Activated T-cell treated with anti-CD3 and anti-CD28 coated beads, Interleukin-2, amount 50 U/mL, for 72 hours (primary cell): ENCODE measurements at regions not wholly inside any gene's neighbourhood (a gene's known extent, or its start where the extent isn't known, plus 50 kb on each side); places are given as distances from the start of the nearest gene placed in this dataset.

Experiments used
- ATAC-seq, 2 donors: fragments of 150-1000 bp; cut with Tn5 transposase; replicated peaks in 1 of 2; 2 replicates each; pipeline ENCODE4 v1.10.0; 2021; ENCODE audit warnings: moderate library complexity in 2 of 2, mild to moderate bottlenecking in 1 of 2
- DNase-seq, 2 donors: peaks; one replicate each; pipeline ENCODE4 v3.0.0; 2021 to 2022; ENCODE audit warnings: mixed read lengths in 1 of 2
- H3K27ac Mint-ChIP-seq: one replicate; pipeline ENCODE4 v1.8.0; 2022; ENCODE audit warnings: mild to moderate bottlenecking, moderate library complexity, mixed read lengths
- H3K27me3 Mint-ChIP-seq: one replicate; pipeline ENCODE4 v1.8.0; 2022; ENCODE audit warnings: low read depth, mixed read lengths
- H3K36me3 Mint-ChIP-seq, 2 donors: one replicate each; pipeline ENCODE4 v1.8.0; 2022; ENCODE audit warnings: mixed read lengths in 2 of 2, mild to moderate bottlenecking in 1 of 2; ENCODE audit not compliant: insufficient read depth in 2 of 2
- H3K4me1 Mint-ChIP-seq: one replicate; pipeline ENCODE4 v1.8.0; 2022; ENCODE audit warnings: low read depth, mixed read lengths
- H3K4me3 Mint-ChIP-seq, 2 donors: one replicate each; pipeline ENCODE4 v1.8.0; 2022; ENCODE audit warnings: mild to moderate bottlenecking in 2 of 2, mixed read lengths in 2 of 2, moderate library complexity in 2 of 2
- H3K9me3 Mint-ChIP-seq, 2 donors: one replicate each; pipeline ENCODE4 v1.8.0; 2022; ENCODE audit warnings: mixed read lengths in 2 of 2

GRCh38 chr20:61133611-61134010 is 118.5 kb upstream of the CDH4 start:
- H3K36me3 Mint-ChIP-seq, result no peaks in the 10 kb centered on the region
- DNase-seq (no peak), ATAC-seq (no peak)
- H3K9me3 Mint-ChIP-seq, result no peaks in the 10 kb centered on the region
- H3K4me1 Mint-ChIP-seq, result no peaks in the 10 kb centered on the region
- peaks cover 5% of the 10 kb centered on the region for H3K27me3 Mint-ChIP-seq
- H3K4me3 Mint-ChIP-seq, result no peak overlapping the region
- H3K27ac Mint-ChIP-seq, result no peak overlapping the region

- H3K36me3 Mint-ChIP-seq, result no peaks in the 10 kb centered on the region
- peaks cover 5% of the 10 kb centered on the region for H3K27me3 Mint-ChIP-seq
- ATAC-seq (no peak), DNase-seq (no peak)
- H3K4me1 Mint-ChIP-seq, result no peaks in the 10 kb centered on the region
- no peak overlapping the region for H3K4me3 Mint-ChIP-seq
- no peak overlapping the region for H3K27ac Mint-ChIP-seq
- no peaks in the 10 kb centered on the region for H3K9me3 Mint-ChIP-seq
Observed at GRCh38 chr20:61134296-61135030, 117.6 kb upstream of the CDH4 start.

- H3K4me1 Mint-ChIP-seq, result no peaks in the 10 kb centered on the region
- peaks cover 8% of the 10 kb centered on the region for H3K27me3 Mint-ChIP-seq
- H3K36me3 Mint-ChIP-seq, result no peaks in the 10 kb centered on the region
- DNase-seq (no peak), ATAC-seq (no peak)
- no peak overlapping the region for H3K27ac Mint-ChIP-seq
- H3K4me3 Mint-ChIP-seq, result no peak overlapping the region
- H3K9me3 Mint-ChIP-seq, result no peaks in the 10 kb centered on the region
Observed at GRCh38 chr20:61135266-61135665, 116.8 kb upstream of the CDH4 start.

GRCh38 chr20:61135968-61136367 is 116.1 kb upstream of the CDH4 start:
- DNase-seq (no peak), ATAC-seq (no peak)
- Mint-ChIP-seq H3K27me3 (peaks cover 11% of the 10 kb centered on the region), H3K4me3 (no peak overlapping the region), H3K9me3 (no peaks in the 10 kb centered on the region), H3K4me1 (no peaks in the 10 kb centered on the region), H3K27ac (no peak overlapping the region), H3K36me3 (no peaks in the 10 kb centered on the region)

- no peak for ATAC-seq
- no peaks in the 10 kb centered on the region for H3K4me1 Mint-ChIP-seq
- H3K4me3 Mint-ChIP-seq, result no peak overlapping the region
- no peak overlapping the region for H3K27ac Mint-ChIP-seq
- H3K9me3 Mint-ChIP-seq, result no peaks in the 10 kb centered on the region
- DNase-seq, result no peak
- H3K27me3 Mint-ChIP-seq, result peaks cover 6% of the 10 kb centered on the region
- no peaks in the 10 kb centered on the region for H3K36me3 Mint-ChIP-seq
Observed at GRCh38 chr20:61138566-61138965, 113.5 kb upstream of the CDH4 start.

GRCh38 chr20:61139031-61139430 is 113.0 kb upstream of the CDH4 start:
- Mint-ChIP-seq H3K4me3 (no peak overlapping the region), H3K27ac (no peak overlapping the region), H3K9me3 (no peaks in the 10 kb centered on the region), H3K27me3 (peaks cover 6% of the 10 kb centered on the region), H3K4me1 (no peaks in the 10 kb centered on the region), H3K36me3 (no peaks in the 10 kb centered on the region)
- ATAC-seq (no peak), DNase-seq (no peak)

DNA sequence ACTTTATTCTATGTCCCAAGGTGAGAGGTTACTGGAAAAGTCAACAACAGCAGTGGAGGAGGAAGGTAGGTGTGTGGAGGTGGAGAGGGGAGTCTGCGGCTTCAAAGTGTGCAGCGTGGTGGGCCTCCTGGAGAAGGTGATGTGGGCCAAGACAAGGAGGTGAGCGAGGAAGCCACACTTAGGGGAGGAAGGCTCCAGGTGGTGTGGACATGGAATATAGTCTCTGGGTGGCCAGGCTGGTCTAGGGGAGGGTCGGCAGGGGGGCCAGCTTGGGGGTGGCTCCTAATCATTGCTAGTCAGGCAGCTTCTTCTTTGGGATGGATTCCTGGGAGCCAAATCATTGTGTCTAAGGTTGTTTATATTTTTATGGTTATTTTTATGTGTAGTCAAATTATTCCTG is 111.5 kb upstream of the CDH4 start:
- DNase-seq (no peak), ATAC-seq (no peak)
- peaks cover 6% of the 10 kb centered on the region for H3K27me3 Mint-ChIP-seq
- H3K9me3 Mint-ChIP-seq, result no peaks in the 10 kb centered on the region
- no peaks in the 10 kb centered on the region for H3K4me1 Mint-ChIP-seq
- H3K4me3 Mint-ChIP-seq, result no peak overlapping the region
- no peaks in the 10 kb centered on the region for H3K36me3 Mint-ChIP-seq
- H3K27ac Mint-ChIP-seq, result no peak overlapping the region

DNA sequence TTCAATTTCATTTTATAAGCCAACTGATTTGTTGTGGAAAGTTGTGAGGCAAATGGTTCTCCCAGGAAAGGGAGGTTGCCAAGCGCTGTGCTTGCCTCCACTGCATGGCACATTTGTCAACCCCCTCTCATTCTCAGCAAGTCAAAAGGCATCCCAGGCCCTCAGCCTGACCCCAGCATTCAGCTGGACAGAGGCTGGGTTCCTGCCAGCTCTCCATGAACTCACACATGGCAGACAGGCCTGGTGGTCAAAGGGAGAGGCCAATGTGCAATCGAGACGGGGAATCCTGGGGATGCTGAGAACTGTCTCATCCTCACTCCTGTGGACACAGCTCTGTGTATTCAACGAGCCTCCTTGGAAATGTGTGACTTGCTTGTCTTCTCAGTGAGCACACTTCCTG is 106.0 kb upstream of the CDH4 start:
- H3K4me3 Mint-ChIP-seq, result no peak overlapping the region
- no peak for DNase-seq

GRCh38 chr20:61149636-61150035 is 102.4 kb upstream of the CDH4 start:
- Mint-ChIP-seq H3K9me3 (no peaks in the 10 kb centered on the region), H3K36me3 (no peaks in the 10 kb centered on the region), H3K4me3 (no peak overlapping the region), H3K27ac (no peak overlapping the region), H3K27me3 (peaks cover 6% of the 10 kb centered on the region), H3K4me1 (no peaks in the 10 kb centered on the region)
- no peak for DNase-seq
- no peak for ATAC-seq

More for the DNA sequence above, 106.0 kb upstream of the CDH4 start:
- Mint-ChIP-seq H3K27me3 (peaks cover 6% of the 10 kb centered on the region), H3K4me1 (no peaks in the 10 kb centered on the region), H3K27ac (no peak overlapping the region), H3K36me3 (no peaks in the 10 kb centered on the region), H3K9me3 (no peaks in the 10 kb centered on the region)
- ATAC-seq, result no peak

DNA sequence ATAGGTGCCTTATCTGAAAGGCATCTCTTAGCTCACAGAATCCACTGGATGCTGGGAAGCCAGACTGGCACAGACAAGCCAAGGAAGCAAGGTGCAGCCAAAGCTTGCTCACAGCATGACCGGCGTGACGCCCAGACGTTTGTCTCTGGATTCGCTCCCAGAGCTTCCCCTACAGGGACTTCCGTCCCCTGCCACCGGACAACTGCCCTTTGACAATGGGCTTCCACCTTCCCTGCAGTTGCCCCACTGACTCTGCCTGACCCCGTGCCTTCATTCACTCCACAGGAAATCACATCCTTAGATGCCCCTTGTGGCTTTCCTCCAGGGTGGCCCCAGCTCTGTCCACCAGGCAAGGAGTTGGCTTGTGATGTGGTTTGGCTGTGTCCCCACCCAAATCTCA is 94.8 kb upstream of the CDH4 start:
- Mint-ChIP-seq H3K9me3 (peaks cover 0 to 2% of the 10 kb centered on the region in 2 donors), H3K36me3 (no peaks in the 10 kb centered on the region), H3K27ac (no peak overlapping the region), H3K4me3 (no peak overlapping the region), H3K27me3 (peaks cover 6% of the 10 kb centered on the region), H3K4me1 (no peaks in the 10 kb centered on the region)
- ATAC-seq (no peak), DNase-seq (no peak)

- peaks cover 6% of the 10 kb centered on the region for H3K27me3 Mint-ChIP-seq
- ATAC-seq (no peak), DNase-seq (no peak)
- H3K4me1 Mint-ChIP-seq, result no peaks in the 10 kb centered on the region
- H3K36me3 Mint-ChIP-seq, result no peaks in the 10 kb centered on the region
- H3K4me3 Mint-ChIP-seq, result no peak overlapping the region
- H3K27ac Mint-ChIP-seq, result no peak overlapping the region
- peaks cover 0 to 2% of the 10 kb centered on the region in 2 donors for H3K9me3 Mint-ChIP-seq
Observed at GRCh38 chr20:61159957-61160686, 91.9 kb upstream of the CDH4 start.

DNA sequence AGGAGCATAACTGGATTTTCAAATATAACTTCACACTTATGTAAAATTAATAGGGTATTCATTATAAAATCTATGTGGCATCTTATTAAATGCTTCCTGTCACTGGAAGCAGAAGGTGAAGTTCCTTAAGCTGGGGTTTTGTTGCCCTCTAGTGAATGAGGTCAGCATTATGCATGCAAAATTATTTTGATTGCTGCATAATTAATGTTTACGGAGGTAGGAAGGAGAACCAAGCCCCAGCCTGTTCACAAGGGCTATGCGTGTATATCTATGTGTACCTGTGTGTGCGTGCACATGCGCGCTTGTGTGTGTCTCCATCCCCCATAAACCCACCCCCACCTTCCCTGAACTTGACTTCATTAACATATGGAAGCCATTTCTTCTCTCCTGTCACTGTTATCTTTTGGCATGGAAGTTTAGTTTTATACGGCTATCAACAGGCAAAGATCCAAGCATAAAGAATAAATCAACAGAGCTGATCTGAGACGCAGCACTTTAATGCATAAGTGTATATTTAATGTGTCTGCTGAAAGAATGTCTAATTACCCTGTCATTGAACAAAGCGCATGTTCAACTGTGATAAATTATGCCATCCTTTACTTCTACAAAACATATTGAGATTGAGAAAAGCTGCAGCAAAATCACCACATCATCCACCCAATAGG is 90.2 kb upstream of the CDH4 start:
- no peak for ATAC-seq
- DNase-seq, result no peak
- no peaks in the 10 kb centered on the region for H3K4me1 Mint-ChIP-seq
- peaks cover 6% of the 10 kb centered on the region for H3K27me3 Mint-ChIP-seq
- peaks cover 0 to 2% of the 10 kb centered on the region in 2 donors for H3K9me3 Mint-ChIP-seq
- H3K4me3 Mint-ChIP-seq, result no peak overlapping the region
- no peaks in the 10 kb centered on the region for H3K36me3 Mint-ChIP-seq
- no peak overlapping the region for H3K27ac Mint-ChIP-seq

DNA sequence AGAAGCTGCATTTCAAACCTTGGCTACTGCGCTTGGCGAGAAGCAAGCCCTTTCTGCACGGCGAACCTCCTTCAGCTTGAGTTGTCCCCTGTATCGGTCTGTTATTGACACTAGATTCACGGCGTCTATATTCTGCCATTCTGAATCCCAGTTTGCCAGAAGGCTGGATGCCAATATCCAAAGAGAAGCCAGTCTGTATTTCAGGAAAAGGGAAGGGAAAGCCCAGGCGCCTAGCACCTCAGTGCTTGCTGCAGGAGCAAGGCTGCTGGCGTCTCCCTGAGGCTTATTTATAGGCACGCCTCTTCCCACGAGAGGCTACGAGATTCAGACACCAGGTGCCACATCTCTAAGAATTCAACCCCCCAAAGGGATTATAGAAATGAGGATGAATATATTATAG is 89.6 kb upstream of the CDH4 start:
- ATAC-seq, result no peak
- no peak for DNase-seq
- Mint-ChIP-seq H3K9me3 (peaks cover 0 to 2% of the 10 kb centered on the region in 2 donors), H3K36me3 (no peaks in the 10 kb centered on the region), H3K4me1 (no peaks in the 10 kb centered on the region), H3K4me3 (no peak overlapping the region), H3K27ac (no peak overlapping the region), H3K27me3 (peaks cover 6% of the 10 kb centered on the region)
